ENCODE measurements at regions not wholly inside any gene's neighbourhood (a gene's known extent, or its start where the extent isn't known, plus 50 kb on each side); places are given as distances from the start of the nearest gene placed in this dataset.

GRCh38 chr1:193413376-193413775, 227.0 kb upstream of the B3GALT2 start:
- no peak overlapping the region for H3K4me3 ChIP-seq (ENCODE audit: low read length)
- no peak for TF ChIP-seq CTCF (conservative IDR thresholded peaks at IDR 0.05; ENCODE audit: low read length)
- no peak for DNase-seq (ENCODE audit: low read depth)

GRCh38 chr1:193412748-193413147, 226.3 kb upstream of the B3GALT2 start:
- no peak for TF ChIP-seq CTCF (conservative IDR thresholded peaks at IDR 0.05; ENCODE audit: low read length)
- no peak for DNase-seq (ENCODE audit: low read depth)
- no peak overlapping the region for H3K4me3 ChIP-seq (ENCODE audit: low read length)

- no peak for DNase-seq (ENCODE audit: low read depth)
- no peak for TF ChIP-seq CTCF (conservative IDR thresholded peaks at IDR 0.05; ENCODE audit: low read length)
- H3K4me3 ChIP-seq (ENCODE audit: low read length), result no peak overlapping the region
Measured at GRCh38 chr1:193411714-193412113, 225.3 kb upstream of the B3GALT2 start.

GRCh38 chr1:193411215-193411614, 224.8 kb upstream of the B3GALT2 start:
- TF ChIP-seq CTCF (conservative IDR thresholded peaks at IDR 0.05; ENCODE audit: low read length), result no peak
- no peak for DNase-seq (ENCODE audit: low read depth)

GRCh38 chr1:193408782-193409293, 222.4 kb upstream of the B3GALT2 start:
- DNase-seq (ENCODE audit: low read depth), result peak; percentile 71
- H3K4me3 ChIP-seq (ENCODE audit: low read length), result no peak overlapping the region
- peak; percentile 5; the same call in 1 of the 2 replicates for TF ChIP-seq CTCF (conservative IDR thresholded peaks at IDR 0.05; ENCODE audit: low read length)

More at GRCh38 chr1:193411215-193411614, 224.8 kb upstream of the B3GALT2 start:
- no peak overlapping the region for H3K4me3 ChIP-seq (ENCODE audit: low read length)

GRCh38 chr1:193406901-193407300, 220.5 kb upstream of the B3GALT2 start:
- DNase-seq (ENCODE audit: low read depth), result peak; percentile 64
- TF ChIP-seq CTCF (conservative IDR thresholded peaks at IDR 0.05; ENCODE audit: low read length), result peak; percentile 76
- H3K4me3 ChIP-seq (ENCODE audit: low read length), result no peak overlapping the region

GRCh38 chr1:193404236-193404635, 217.8 kb upstream of the B3GALT2 start:
- no peak for TF ChIP-seq CTCF (conservative IDR thresholded peaks at IDR 0.05; ENCODE audit: low read length)

More at GRCh38 chr1:193404236-193404635, 217.8 kb upstream of the B3GALT2 start:
- no peak overlapping the region for H3K4me3 ChIP-seq (ENCODE audit: low read length)
- no peak for DNase-seq (ENCODE audit: low read depth)
